Activated T-helper 1 cell treated with anti-CD3 and anti-CD28 coated beads, Interleukin-12 subunit alpha, Interleukin-12 subunit beta, Interleukin-2, Interleukin-4 antibody, amounts not matched to agents 30 ng/mL and 10 ng/mL and 1 ng/mL, durations not matched to agents 14 hours and 24 hours and 36 hours (primary cell): ENCODE measurements at regions not wholly inside any gene's neighbourhood (a gene's known extent, or its start where the extent isn't known, plus 50 kb on each side); places are given as distances from the start of the nearest gene placed in this dataset.

Source experiments
- DNase-seq: peaks from one replicate; pipeline ENCODE4 v3.0.0; 2021; ENCODE audit warnings: low spot score
- H3K27ac Mint-ChIP-seq: one replicate; pipeline ENCODE4 v1.8.0; 2021; ENCODE audit warnings: mild to moderate bottlenecking, mixed read lengths
- H3K27me3 Mint-ChIP-seq: one replicate; pipeline ENCODE4 v1.8.0; 2022; ENCODE audit warnings: mild to moderate bottlenecking, moderate library complexity, mixed read lengths; ENCODE audit not compliant: insufficient read depth
- H3K36me3 Mint-ChIP-seq: one replicate; pipeline ENCODE4 v1.8.0; 2021; ENCODE audit warnings: low read depth, mixed read lengths
- H3K4me1 Mint-ChIP-seq: one replicate; pipeline ENCODE4 v1.8.0; 2021; ENCODE audit warnings: low read depth, mixed read lengths
- H3K4me3 Mint-ChIP-seq: one replicate; pipeline ENCODE4 v1.8.0; 2021; ENCODE audit warnings: mild to moderate bottlenecking, moderate library complexity, mixed read lengths
- H3K9me3 Mint-ChIP-seq: one replicate; pipeline ENCODE4 v1.8.0; 2021; ENCODE audit warnings: mixed read lengths
- intact Hi-C: fragments of 100-400 bp; cut with micrococcal nuclease; formaldehyde crosslinking; loops from one replicate; pipeline ENCODE4 v1.15.1; 2024

GRCh38 chr7:142349670-142350405 is 92.0 kb upstream of the PRSS58 start:
- Mint-ChIP-seq H3K4me3 (no peak overlapping the region), H3K4me1 (peaks cover 16% of the 10 kb centered on the region), H3K9me3 (no peaks in the 10 kb centered on the region), H3K27me3 (peaks cover 5% of the 10 kb centered on the region), H3K36me3 (no peaks in the 10 kb centered on the region), H3K27ac (no peak overlapping the region)
- intact Hi-C loops = loop anchor here (10.0 kb wide), 1 partner anchor 865 kb away; no protein-coding TSS in a partner anchor
- DNase-seq = no peak

GRCh38 chr7:142348921-142349405 is 91.1 kb upstream of the PRSS58 start:
- no peaks in the 10 kb centered on the region for H3K36me3 Mint-ChIP-seq
- no peak for DNase-seq
- H3K4me1 Mint-ChIP-seq = peaks cover 12% of the 10 kb centered on the region
- H3K27ac Mint-ChIP-seq = no peak overlapping the region
- H3K4me3 Mint-ChIP-seq = no peak overlapping the region
- H3K27me3 Mint-ChIP-seq = peaks cover 5% of the 10 kb centered on the region
- intact Hi-C loops = no loop called here
- no peaks in the 10 kb centered on the region for H3K9me3 Mint-ChIP-seq

- intact Hi-C loops = no loop called here
- Mint-ChIP-seq H3K9me3 (no peaks in the 10 kb centered on the region), H3K4me1 (peaks cover 3% of the 10 kb centered on the region), H3K27me3 (peaks cover 5% of the 10 kb centered on the region), H3K36me3 (no peaks in the 10 kb centered on the region), H3K27ac (no peak overlapping the region), H3K4me3 (no peak overlapping the region)
- no peak for DNase-seq
Observed at GRCh38 chr7:142348100-142348499, 90.2 kb upstream of the PRSS58 start.

- no peak for DNase-seq
- intact Hi-C loops = no loop called here
- no peaks in the 10 kb centered on the region for H3K4me1 Mint-ChIP-seq
- no peaks in the 10 kb centered on the region for H3K9me3 Mint-ChIP-seq
- H3K36me3 Mint-ChIP-seq = no peaks in the 10 kb centered on the region
- H3K27ac Mint-ChIP-seq = peak overlapping the region; percentile 53
- H3K4me3 Mint-ChIP-seq = no peak overlapping the region
- peaks cover 3% of the 10 kb centered on the region for H3K27me3 Mint-ChIP-seq
Observed at GRCh38 chr7:142347091-142347490, 89.2 kb upstream of the PRSS58 start.

GRCh38 chr7:142345811-142346210 is 88.0 kb upstream of the PRSS58 start:
- no peak overlapping the region for H3K4me3 Mint-ChIP-seq
- no peaks in the 10 kb centered on the region for H3K36me3 Mint-ChIP-seq
- H3K9me3 Mint-ChIP-seq = no peaks in the 10 kb centered on the region
- H3K4me1 Mint-ChIP-seq = no peaks in the 10 kb centered on the region
- intact Hi-C loops = no loop called here
- H3K27me3 Mint-ChIP-seq = peaks cover 9% of the 10 kb centered on the region
- H3K27ac Mint-ChIP-seq = no peak overlapping the region
- DNase-seq = no peak

- no peak for DNase-seq
- H3K27ac Mint-ChIP-seq = peak overlapping the region; percentile 5
- H3K36me3 Mint-ChIP-seq = no peaks in the 10 kb centered on the region
- intact Hi-C loops = no loop called here
- peaks cover 5% of the 10 kb centered on the region for H3K4me1 Mint-ChIP-seq
- peaks cover 8% of the 10 kb centered on the region for H3K27me3 Mint-ChIP-seq
- H3K4me3 Mint-ChIP-seq = no peak overlapping the region
- no peaks in the 10 kb centered on the region for H3K9me3 Mint-ChIP-seq
Observed at GRCh38 chr7:142338633-142339501, 81.0 kb upstream of the PRSS58 start.

- H3K9me3 Mint-ChIP-seq = no peaks in the 10 kb centered on the region
Observed at GRCh38 chr7:142337054-142338001, 79.5 kb upstream of the PRSS58 start.

GRCh38 chr7:142334806-142335205 is 76.9 kb upstream of the PRSS58 start:
- H3K27ac Mint-ChIP-seq = no peak overlapping the region
- no peak overlapping the region for H3K4me3 Mint-ChIP-seq
- peaks cover 5% of the 10 kb centered on the region for H3K4me1 Mint-ChIP-seq
- H3K9me3 Mint-ChIP-seq = no peaks in the 10 kb centered on the region
- peaks cover 2% of the 10 kb centered on the region for H3K27me3 Mint-ChIP-seq
- intact Hi-C loops = no loop called here
- no peak for DNase-seq
- H3K36me3 Mint-ChIP-seq = no peaks in the 10 kb centered on the region

More at GRCh38 chr7:142337054-142338001, 79.5 kb upstream of the PRSS58 start:
- Mint-ChIP-seq H3K4me3 (no peak overlapping the region), H3K27me3 (peaks cover 8% of the 10 kb centered on the region), H3K36me3 (no peaks in the 10 kb centered on the region), H3K27ac (peak overlapping the region; percentile 77), H3K4me1 (peaks cover 5% of the 10 kb centered on the region)
- DNase-seq = no peak
- intact Hi-C loops = no loop called here

- H3K27me3 Mint-ChIP-seq = peaks cover 4% of the 10 kb centered on the region
- H3K9me3 Mint-ChIP-seq = no peaks in the 10 kb centered on the region
- H3K36me3 Mint-ChIP-seq = no peaks in the 10 kb centered on the region
- H3K4me3 Mint-ChIP-seq = no peak overlapping the region
- H3K27ac Mint-ChIP-seq = no peak overlapping the region
- intact Hi-C loops = no loop called here
- H3K4me1 Mint-ChIP-seq = peaks cover 5% of the 10 kb centered on the region
- no peak for DNase-seq
Observed at GRCh38 chr7:142334236-142334635, 76.4 kb upstream of the PRSS58 start.

GRCh38 chr7:142332421-142332820 is 74.6 kb upstream of the PRSS58 start:
- Mint-ChIP-seq H3K36me3 (no peaks in the 10 kb centered on the region), H3K9me3 (no peaks in the 10 kb centered on the region), H3K27me3 (peaks cover 7% of the 10 kb centered on the region), H3K27ac (no peak overlapping the region), H3K4me3 (no peak overlapping the region), H3K4me1 (peaks cover 5% of the 10 kb centered on the region)
- intact Hi-C loops = no loop called here
- DNase-seq = no peak

- Mint-ChIP-seq H3K4me1 (peaks cover under 1% of the 10 kb centered on the region), H3K36me3 (no peaks in the 10 kb centered on the region), H3K27ac (no peak overlapping the region), H3K4me3 (no peak overlapping the region), H3K9me3 (no peaks in the 10 kb centered on the region), H3K27me3 (peaks cover 7% of the 10 kb centered on the region)
- no peak for DNase-seq
- intact Hi-C loops = no loop called here
Observed at GRCh38 chr7:142331941-142332340, 74.1 kb upstream of the PRSS58 start.

GRCh38 chr7:142329062-142329790 is 71.4 kb upstream of the PRSS58 start:
- no peak overlapping the region for H3K4me3 Mint-ChIP-seq
- intact Hi-C loops = loop anchor here (10.0 kb wide), 1 partner anchor 886 kb away; no protein-coding TSS in a partner anchor
- no peak for DNase-seq

More at GRCh38 chr7:142329062-142329790, 71.4 kb upstream of the PRSS58 start:
- no peaks in the 10 kb centered on the region for H3K36me3 Mint-ChIP-seq
- no peaks in the 10 kb centered on the region for H3K9me3 Mint-ChIP-seq
- H3K27me3 Mint-ChIP-seq = peaks cover 5% of the 10 kb centered on the region
- no peaks in the 10 kb centered on the region for H3K4me1 Mint-ChIP-seq
- peak overlapping the region; percentile 10 for H3K27ac Mint-ChIP-seq
